ENCODE measurements at regions not wholly inside any gene's neighbourhood (a gene's known extent, or its start where the extent isn't known, plus 50 kb on each side); places are given as distances from the start of the nearest gene placed in this dataset.
"Not testable (repeated sequence)": the region's sequence is repeated elsewhere in the genome, so short reads cannot be mapped to it uniquely, and the experiment has no call there.

GRCh38 chr2:118611691-118612090 is 235.8 kb downstream of the EN1 start:
- no peak for DNase-seq (ENCODE audit: low read depth)

GRCh38 chr2:118609138-118609537 is 238.3 kb downstream of the EN1 start:
- DNase-seq (ENCODE audit: low read depth) = no peak

DNA sequence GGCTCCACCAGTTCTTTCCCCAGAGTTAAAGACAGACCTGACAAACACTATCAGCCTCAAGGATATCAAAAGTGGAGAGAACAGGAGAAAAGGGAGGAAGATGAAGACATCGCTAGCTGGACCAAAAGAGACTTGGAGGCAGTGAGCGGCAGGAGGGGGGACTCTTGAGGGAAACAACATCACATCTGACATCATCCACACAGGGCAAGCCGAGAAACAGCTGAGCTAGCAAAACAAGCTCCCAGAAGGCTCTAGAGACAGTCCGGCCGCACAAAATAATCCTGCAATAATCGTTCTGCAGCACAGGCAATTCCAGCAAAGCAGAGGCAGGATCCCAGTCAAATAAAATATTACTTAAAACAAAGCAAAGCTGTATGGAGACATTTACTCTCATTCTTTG is 239.8 kb downstream of the EN1 start:
- DNase-seq (ENCODE audit: low read depth) = no peak

- DNase-seq (ENCODE audit: low read depth) = no peak
These were observed 242.6 kb downstream of the EN1 start for GRCh38 chr2:118604811-118605210.

GRCh38 chr2:118604371-118604770 is 243.1 kb downstream of the EN1 start:
- DNase-seq (ENCODE audit: low read depth) = no peak

DNA sequence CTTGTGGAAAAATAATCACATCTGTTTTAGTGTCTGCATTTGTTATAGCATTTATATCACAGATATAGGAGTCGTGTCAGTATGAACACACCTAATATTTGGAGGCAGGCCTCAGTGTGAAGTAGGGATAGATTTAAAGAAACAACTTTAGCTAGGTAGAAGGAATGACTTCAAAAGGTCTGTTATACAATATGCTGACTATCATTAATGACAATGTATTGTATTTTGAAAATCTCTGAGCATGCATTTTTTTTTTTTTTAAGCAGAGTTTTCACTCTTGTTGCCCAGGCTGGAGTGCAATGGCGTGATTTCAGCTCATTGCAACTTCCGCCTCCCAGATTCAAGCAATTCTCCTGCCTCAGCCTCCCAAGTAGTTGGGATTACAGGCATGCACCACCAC is 248.3 kb downstream of the EN1 start:
- DNase-seq (ENCODE audit: low read depth) = no peak

DNA sequence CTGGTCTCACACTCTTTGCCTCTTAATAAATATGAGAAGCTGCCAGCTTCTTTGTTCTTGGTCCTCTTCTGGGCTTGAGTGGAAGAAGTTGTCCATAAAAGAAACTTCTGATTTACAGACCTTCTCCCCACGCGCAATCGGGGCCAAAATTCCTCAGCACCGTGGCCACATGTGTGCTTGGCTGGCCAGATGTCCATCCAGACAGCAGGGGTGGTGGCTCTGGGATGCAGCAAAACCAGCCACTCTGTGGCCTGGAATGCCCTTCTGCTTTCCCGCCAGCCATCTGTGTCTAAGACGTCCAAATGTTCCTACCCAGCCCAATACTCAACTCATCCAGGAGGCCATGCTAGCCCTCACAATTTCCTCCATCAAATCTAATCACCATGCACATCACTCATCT is 250.8 kb downstream of the EN1 start:
- DNase-seq (ENCODE audit: low read depth) = no peak

- no peak for DNase-seq (ENCODE audit: low read depth)
These were observed 254.2 kb downstream of the EN1 start for GRCh38 chr2:118593257-118593656.

DNA sequence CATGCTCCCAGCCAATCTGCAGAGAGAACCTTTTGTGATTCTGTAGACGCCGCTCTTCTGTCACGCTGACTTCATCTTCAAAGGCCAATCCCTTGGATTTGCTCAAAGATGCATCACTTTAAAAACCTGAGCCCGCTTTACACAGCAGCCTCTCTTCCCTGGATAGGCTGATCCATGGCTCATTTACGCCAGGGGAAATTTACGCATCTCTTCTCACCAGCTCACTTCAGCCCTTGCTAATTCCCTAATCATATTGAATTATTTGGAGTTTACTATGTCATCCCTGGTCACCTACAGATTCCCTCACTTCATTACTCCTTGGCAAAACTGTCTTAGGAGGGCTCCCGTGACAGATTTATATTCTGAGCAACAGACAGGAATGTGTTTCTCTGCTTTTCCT is 256.2 kb downstream of the EN1 start:
- DNase-seq (ENCODE audit: low read depth) = no peak

GRCh38 chr2:118589721-118590120 is 257.7 kb downstream of the EN1 start:
- DNase-seq (ENCODE audit: low read depth) = no peak

DNA sequence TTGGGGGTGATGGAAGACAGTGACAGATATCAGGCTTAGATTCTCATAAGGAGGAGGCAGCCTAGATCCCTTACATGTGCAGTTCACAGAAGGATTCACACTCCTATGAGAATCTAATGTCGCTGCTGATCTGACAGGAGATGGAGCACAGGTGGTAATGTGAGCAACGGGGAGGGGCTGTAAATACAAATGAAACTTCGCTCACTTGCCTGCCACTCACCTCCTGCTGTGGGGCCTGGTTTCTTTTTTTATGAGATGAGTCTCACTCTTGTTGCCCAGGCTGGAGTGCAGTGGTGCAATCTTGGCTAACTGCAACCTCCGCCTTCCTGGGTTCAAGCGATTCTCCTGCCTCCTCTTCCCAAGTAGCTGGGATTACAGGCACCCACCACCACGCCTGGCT is 258.6 kb downstream of the EN1 start:
- DNase-seq (ENCODE audit: low read depth) = no peak

DNA sequence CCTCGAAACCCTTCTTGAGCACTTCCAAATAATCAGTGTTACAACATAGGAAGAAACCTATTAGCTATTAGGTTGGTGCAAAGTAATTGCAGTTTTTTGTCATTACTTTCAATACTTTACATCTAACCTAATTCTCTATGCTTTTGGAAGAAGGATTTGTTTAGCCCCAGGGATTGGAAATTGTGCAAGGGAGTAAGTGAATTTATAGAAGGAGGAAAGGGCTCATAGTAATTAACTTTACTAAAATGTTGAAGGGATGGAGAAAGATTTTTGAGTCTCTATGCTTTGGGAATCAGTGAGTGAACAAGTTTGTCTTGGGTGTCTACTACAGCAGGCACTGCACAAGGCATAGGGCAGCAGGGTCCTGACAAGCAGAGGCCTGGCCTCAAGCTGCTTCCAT is 261.1 kb downstream of the EN1 start:
- no peak for DNase-seq (ENCODE audit: low read depth)

DNA sequence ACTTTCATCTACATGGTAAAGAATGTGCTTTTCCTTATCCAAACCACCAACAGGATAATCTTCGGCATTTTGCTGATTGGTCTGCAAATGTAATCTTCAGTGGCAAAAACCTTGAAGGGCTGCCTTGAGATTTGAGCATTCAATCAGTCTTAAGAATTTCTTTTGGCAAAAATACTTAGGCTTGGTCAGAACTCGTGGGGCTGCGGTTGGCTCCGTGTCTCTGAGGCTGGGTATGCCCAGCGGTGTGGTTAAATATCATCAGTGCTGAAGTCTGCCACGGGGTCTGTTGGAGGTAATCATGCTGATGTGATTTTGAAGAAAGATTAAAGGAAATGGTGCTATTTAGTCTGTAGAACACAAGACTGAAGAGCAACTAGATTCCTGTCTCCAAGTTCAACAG is 262.6 kb downstream of the EN1 start:
- DNase-seq (ENCODE audit: low read depth) = no peak

GRCh38 chr2:118584062-118584749 is 263.2 kb downstream of the EN1 start:
- DNase-seq (ENCODE audit: low read depth) = no peak

- DNase-seq (ENCODE audit: low read depth) = no peak
These were observed 265.4 kb downstream of the EN1 start for GRCh38 chr2:118582058-118582457.

GRCh38 chr2:118580651-118581050 is 266.8 kb downstream of the EN1 start:
- no peak for DNase-seq (ENCODE audit: low read depth)

DNA sequence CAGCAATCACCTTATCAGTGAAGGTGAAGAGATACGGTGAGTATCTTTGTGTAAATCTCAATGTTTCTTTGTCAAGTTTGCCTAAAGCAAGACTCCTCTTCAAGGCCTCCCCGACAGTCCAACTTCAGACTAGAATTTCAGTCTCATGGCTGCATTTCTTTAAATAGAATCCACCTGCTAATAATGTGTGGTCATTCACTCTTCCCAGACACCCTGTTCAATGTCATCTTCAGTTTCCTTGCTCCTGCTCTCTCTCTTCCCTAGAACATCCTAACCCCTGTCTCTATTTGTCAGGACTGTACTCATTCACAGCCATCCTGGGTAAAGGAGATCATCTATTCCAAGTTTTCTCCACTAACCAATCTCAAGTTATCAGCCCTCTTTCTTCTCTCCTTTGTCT is 267.3 kb downstream of the EN1 start:
- no peak for DNase-seq (ENCODE audit: low read depth)

DNA sequence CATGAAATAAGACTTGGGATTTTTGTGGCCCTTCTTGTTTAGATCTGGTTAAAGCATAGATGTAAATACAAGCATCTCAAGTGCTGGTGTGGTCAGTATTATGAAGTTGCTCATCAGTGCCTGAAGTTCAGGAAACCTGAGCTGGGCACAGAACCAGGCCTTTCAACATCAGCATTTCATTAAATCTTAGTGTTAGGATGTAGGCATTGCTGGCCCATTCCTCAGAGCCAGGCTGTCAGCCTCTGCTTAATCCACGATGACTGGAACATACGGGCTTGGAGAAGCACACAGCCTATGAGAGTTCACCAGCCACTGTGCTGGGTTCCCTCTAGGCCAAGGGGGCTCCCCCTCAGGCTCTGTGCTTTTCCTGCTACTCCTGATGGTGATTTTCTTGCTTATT is 270.2 kb downstream of the EN1 start:
- DNase-seq (ENCODE audit: low read depth) = no peak

GRCh38 chr2:118576109-118576855 is 271.2 kb downstream of the EN1 start:
- no peak for DNase-seq (ENCODE audit: low read depth)

GRCh38 chr2:118572380-118572779 is 275.1 kb downstream of the EN1 start:
- not testable (repeated sequence) for DNase-seq (ENCODE audit: low read depth)

DNA sequence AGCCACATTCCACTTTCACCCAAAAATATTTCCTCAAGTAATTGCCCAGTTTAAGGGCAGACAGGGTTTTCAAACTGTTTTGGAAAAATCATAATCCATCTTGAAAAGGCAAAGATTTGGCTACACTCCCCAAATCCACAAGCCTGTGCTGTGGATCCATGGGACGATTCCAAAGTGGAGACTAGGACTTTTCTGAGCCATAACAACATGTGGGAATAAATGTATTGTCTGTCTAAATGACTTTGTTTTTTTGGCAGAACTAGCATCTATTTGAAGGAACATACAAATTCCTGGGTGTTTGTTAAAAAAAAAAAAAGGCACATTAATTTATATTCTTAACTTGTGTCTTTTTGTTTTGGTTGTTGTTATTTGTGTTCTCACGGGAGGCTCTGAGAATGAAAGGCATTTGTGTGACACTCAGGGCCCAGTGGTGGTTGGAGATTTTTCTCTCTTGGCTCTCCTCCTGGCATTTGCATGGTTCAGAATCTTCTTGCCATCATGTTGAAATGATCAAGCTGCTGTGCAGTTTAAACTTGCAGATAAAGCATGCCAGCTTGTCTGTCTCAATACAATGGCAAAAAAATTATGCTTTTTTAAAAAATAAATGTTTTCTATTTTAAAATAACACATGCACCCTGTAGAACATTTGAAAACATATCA is 277.4 kb downstream of the EN1 start:
- DNase-seq (ENCODE audit: low read depth) = no peak

- DNase-seq (ENCODE audit: low read depth) = no peak
These were observed 278.7 kb downstream of the EN1 start for GRCh38 chr2:118568700-118569099.

DNA sequence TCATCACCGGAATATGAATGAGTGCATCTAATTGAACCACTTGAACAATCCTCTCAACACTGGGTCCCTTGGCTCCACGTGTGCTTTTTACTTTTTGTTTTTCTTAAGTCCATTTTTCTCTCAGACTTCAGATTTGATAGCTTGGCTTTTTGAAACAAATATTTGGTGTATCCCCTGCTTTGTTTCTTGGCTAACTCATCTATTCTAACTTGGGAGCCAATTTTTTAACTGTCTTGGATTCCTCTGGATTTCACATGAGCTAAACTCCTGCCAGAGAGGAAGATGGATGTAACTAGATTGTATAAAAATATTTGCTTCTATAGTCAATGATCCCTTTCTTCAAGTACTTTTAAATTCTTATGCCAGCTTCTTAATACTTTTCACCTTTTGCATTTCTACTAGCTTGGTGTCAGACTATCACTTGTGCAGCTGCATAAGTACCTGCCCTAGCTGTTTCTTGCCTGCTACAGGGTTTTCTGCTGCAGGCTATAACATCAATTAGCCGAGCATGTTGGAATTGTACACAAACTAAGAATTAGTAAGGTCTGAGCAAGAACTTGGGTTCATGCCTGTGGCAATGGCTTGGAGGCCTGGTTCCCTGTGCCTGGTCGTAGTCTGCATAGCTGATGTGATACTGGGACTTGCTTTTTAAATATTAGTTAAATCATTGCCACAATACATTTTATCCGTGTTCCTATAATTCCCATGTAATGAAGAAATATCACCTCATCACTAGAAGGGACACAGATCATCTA is 281.5 kb downstream of the EN1 start:
- DNase-seq (ENCODE audit: low read depth) = no peak

Measured in activated T-helper 1 cell treated with Interleukin-2 at 50 U/mL for 16 hours (primary cell).